ENCODE measurements at regions not wholly inside any gene's neighbourhood (a gene's known extent, or its start where the extent isn't known, plus 50 kb on each side); places are given as distances from the start of the nearest gene placed in this dataset.

- no peak for DNase-seq (ENCODE audit: extremely low spot score)
- intact Hi-C loops (cut with DNase I), result no loop called here
- Histone ChIP-seq H3K4me1 (no peaks in the 10 kb centered on the region), H3K27me3 (no peaks in the 10 kb centered on the region), H3K9me3 (no peaks in the 10 kb centered on the region), H3K4me3 (no peak overlapping the region), H3K36me3 (no peaks in the 10 kb centered on the region), H3K27ac (replicated peaks in 1 of 4) (no peak overlapping the region)
- no peak for TF ChIP-seq POLR2AphosphoS5 (IDR thresholded peaks at IDR 0.05)
- no peak for TF ChIP-seq CTCF (IDR thresholded peaks at IDR 0.05)
- no peak for TF ChIP-seq EP300 (IDR thresholded peaks at IDR 0.05)
- 51% methylated on average over 2 of the region's 2 CpGs for WGBS
Measured at GRCh38 chr14:44211718-44212117, 295.4 kb downstream of the FSCB start.

- WGBS, result 37% methylated on average over 3 of the region's 3 CpGs
- Histone ChIP-seq H3K36me3 (no peaks in the 10 kb centered on the region), H3K27ac (replicated peaks in 1 of 4) (no peak overlapping the region), H3K4me3 (no peak overlapping the region), H3K4me1 (no peaks in the 10 kb centered on the region), H3K27me3 (no peaks in the 10 kb centered on the region), H3K9me3 (no peaks in the 10 kb centered on the region)
- TF ChIP-seq POLR2AphosphoS5 (IDR thresholded peaks at IDR 0.05), result no peak
- no peak for TF ChIP-seq POLR2A (IDR thresholded peaks at IDR 0.05; ENCODE audit: low read depth)
- TF ChIP-seq CTCF (IDR thresholded peaks at IDR 0.05), result no peak
- no peak for TF ChIP-seq EP300 (IDR thresholded peaks at IDR 0.05)
- DNase-seq (ENCODE audit: extremely low spot score), result no peak
- intact Hi-C loops (cut with DNase I), result no loop called here
Measured at GRCh38 chr14:44204061-44204835, 302.8 kb downstream of the FSCB start.

DNA sequence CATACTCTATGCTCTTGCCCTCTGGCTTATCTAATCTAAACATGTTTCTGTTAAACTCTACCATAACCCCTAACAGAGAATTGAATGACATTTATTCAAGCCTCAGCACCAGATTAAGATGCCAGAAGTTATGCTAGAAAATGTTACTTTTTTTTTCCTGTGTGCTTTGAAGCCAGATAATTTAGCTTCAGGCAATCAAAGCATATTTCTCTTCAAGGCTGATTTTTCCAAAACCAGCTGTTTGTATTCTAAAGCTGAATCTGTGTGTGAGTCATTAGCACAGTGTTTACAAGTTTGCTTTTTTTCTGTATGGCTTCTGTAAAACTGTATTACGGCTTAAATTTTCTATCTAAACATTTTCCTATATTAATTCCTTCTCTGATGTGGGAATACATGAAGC is 326.1 kb downstream of the FSCB start:
- Histone ChIP-seq H3K4me3 (no peak overlapping the region), H3K27me3 (no peaks in the 10 kb centered on the region), H3K9me3 (no peaks in the 10 kb centered on the region), H3K36me3 (no peaks in the 10 kb centered on the region), H3K4me1 (no peaks in the 10 kb centered on the region), H3K27ac (replicated peaks in 1 of 4) (no peak overlapping the region)
- no peak for DNase-seq (ENCODE audit: extremely low spot score)
- WGBS, result 39% methylated on average over 1 of the region's 1 CpG
- TF ChIP-seq EP300 (IDR thresholded peaks at IDR 0.05), result no peak
- TF ChIP-seq CTCF (IDR thresholded peaks at IDR 0.05), result no peak
- TF ChIP-seq POLR2A (IDR thresholded peaks at IDR 0.05; ENCODE audit: low read depth), result no peak
- no peak for TF ChIP-seq POLR2AphosphoS5 (IDR thresholded peaks at IDR 0.05)
- intact Hi-C loops (cut with DNase I), result no loop called here

- H3K4me3 ChIP-seq, result no peak overlapping the region
- H3K36me3 ChIP-seq, result no peaks in the 10 kb centered on the region
- no peak for TF ChIP-seq CTCF (IDR thresholded peaks at IDR 0.05)
- no peak for TF ChIP-seq EP300 (IDR thresholded peaks at IDR 0.05)
- no peak for TF ChIP-seq POLR2A (IDR thresholded peaks at IDR 0.05; ENCODE audit: low read depth)
- no peak for TF ChIP-seq POLR2AphosphoS5 (IDR thresholded peaks at IDR 0.05)
- no peaks in the 10 kb centered on the region for H3K27me3 ChIP-seq
- intact Hi-C loops (cut with DNase I), result no loop called here
- no peak overlapping the region for H3K27ac ChIP-seq (replicated peaks in 1 of 4)
- no peak for DNase-seq (ENCODE audit: extremely low spot score)
- 79% methylated on average over 4 of the region's 4 CpGs for WGBS
- no peaks in the 10 kb centered on the region for H3K4me1 ChIP-seq
- H3K9me3 ChIP-seq, result no peaks in the 10 kb centered on the region
Measured at GRCh38 chr14:44170556-44170955, 336.5 kb downstream of the FSCB start.

DNA sequence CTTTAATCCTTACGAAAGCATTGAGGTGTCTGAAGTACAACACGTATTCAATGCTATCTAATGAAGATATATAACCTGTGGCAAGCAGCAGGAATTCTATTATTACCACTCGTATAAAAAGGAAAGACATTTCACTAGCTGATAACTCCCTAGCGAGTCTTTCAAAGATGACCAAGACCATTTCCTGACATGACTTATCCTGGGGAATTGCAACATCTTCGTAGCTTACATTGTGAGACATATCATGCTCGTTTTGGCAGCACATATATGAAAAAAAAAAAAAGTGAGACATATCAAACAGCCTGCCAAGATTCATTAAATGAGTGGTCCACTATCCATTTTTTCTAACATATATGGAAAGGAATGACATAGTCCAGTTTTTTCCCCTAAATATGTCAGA is 337.0 kb downstream of the FSCB start:
- Histone ChIP-seq H3K36me3 (no peaks in the 10 kb centered on the region), H3K27me3 (no peaks in the 10 kb centered on the region)

More for the DNA sequence above, 337.0 kb downstream of the FSCB start:
- no peaks in the 10 kb centered on the region for H3K9me3 ChIP-seq
- WGBS, result 52% methylated on average over 6 of the region's 6 CpGs
- H3K4me1 ChIP-seq, result no peaks in the 10 kb centered on the region
- TF ChIP-seq CTCF (IDR thresholded peaks at IDR 0.05) (no peak), EP300 (IDR thresholded peaks at IDR 0.05) (no peak), POLR2AphosphoS5 (IDR thresholded peaks at IDR 0.05) (no peak), POLR2A (IDR thresholded peaks at IDR 0.05; ENCODE audit: low read depth) (no peak)
- H3K27ac ChIP-seq (replicated peaks in 1 of 4), result no peak overlapping the region
- intact Hi-C loops (cut with DNase I), result no loop called here
- H3K4me3 ChIP-seq, result no peak overlapping the region
- DNase-seq (ENCODE audit: extremely low spot score), result no peak
